GM18507 (cell line): ENCODE measurements at regions not wholly inside any gene's neighbourhood (a gene's known extent, or its start where the extent isn't known, plus 50 kb on each side); places are given as distances from the start of the nearest gene placed in this dataset.
A peak's percentile ranks its signal among the peaks of the same experiment; 100 is the strongest.

Source experiments
- DNase-seq: peaks from one replicate; pipeline ENCODE4 v3.0.0; 2011; ENCODE audit warnings: low read depth; ENCODE audit not compliant: insufficient read length; ENCODE audit errors: extremely low spot score
- FAIRE-seq: peaks from 2 replicates; lab custom pipeline; 2011; peaks lifted over from hg19 to GRCh38; lab: Jason Lieb, UNC

DNA sequence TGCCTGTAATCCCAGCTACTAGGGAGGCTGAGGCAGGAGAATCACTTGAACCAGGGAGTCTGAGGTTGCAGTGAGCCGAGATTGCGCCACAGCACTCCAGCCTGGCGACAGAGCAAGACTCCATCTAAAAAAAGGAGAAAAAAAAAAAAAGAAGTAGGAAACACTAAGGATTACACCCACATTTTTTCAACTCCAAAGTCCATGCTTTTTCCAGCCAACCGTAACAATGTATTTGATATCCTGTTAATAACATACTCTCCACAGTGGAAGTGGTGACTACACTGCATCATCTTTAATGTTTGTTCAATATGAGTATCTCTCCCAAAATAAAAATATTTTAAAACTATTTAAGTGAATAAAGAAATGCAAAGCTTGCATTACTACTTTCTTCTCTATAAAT is 481.6 kb upstream of the ACVR2A start:
- no peak for DNase-seq
- no peak for FAIRE-seq

DNA sequence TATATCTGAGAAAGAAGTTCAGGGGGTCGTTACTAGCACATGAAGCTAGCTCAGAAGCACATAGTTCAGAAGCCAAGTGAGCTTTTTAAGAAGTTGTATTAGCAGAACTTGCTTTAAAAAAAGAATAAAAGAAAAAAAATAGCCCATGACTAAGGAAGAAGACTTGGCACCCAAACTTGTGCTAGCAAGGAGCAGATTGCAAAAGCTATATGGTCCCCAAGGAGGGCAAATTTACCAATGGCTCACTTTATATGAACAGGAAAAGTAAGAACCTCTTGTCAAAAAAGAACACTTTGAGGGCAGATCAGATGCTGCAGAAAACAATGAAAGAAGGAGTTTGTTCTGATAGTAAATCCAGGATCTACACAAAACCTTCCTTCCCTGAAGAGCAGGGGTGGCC is 486.5 kb upstream of the ACVR2A start:
- DNase-seq (no peak), FAIRE-seq (no peak)

DNA sequence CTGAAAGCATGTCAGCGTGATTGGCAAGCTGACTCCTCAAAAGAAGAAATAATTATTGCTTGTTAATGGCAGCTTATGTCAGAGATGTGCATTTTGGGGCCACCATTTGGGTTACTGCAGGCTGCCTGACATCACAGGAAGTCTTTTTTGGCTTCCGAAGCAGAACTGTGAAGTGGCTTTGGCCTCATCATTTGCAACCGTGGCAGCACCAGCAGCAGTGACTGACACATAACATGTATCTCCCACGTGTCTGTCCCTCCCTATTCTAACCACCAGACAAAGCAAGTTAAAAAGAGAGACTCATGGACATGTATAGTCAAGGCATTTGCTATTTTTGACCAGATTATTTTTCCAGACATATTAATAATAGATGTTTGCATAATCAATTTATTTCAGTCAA is 488.7 kb upstream of the ACVR2A start:
- FAIRE-seq (no peak), DNase-seq (no peak)

GRCh38 chr2:147355706-147356105 is 489.1 kb upstream of the ACVR2A start:
- FAIRE-seq = no peak
- DNase-seq = no peak

DNA sequence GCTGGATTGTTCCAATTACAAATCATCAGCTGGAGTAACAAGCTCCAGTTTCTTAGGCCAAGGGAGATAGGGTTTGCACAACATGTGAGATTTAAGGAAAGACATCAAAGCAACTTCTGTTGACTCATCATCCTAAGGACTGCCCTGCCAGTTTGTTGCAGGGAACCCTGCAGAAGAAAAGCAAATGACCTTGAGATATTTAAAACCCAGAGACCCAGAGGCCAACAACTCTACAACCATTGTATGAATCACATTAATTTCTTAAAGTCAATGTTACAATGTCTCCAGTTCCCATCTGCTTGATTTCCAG is 491.8 kb upstream of the ACVR2A start:
- DNase-seq (no peak), FAIRE-seq (no peak)

DNA sequence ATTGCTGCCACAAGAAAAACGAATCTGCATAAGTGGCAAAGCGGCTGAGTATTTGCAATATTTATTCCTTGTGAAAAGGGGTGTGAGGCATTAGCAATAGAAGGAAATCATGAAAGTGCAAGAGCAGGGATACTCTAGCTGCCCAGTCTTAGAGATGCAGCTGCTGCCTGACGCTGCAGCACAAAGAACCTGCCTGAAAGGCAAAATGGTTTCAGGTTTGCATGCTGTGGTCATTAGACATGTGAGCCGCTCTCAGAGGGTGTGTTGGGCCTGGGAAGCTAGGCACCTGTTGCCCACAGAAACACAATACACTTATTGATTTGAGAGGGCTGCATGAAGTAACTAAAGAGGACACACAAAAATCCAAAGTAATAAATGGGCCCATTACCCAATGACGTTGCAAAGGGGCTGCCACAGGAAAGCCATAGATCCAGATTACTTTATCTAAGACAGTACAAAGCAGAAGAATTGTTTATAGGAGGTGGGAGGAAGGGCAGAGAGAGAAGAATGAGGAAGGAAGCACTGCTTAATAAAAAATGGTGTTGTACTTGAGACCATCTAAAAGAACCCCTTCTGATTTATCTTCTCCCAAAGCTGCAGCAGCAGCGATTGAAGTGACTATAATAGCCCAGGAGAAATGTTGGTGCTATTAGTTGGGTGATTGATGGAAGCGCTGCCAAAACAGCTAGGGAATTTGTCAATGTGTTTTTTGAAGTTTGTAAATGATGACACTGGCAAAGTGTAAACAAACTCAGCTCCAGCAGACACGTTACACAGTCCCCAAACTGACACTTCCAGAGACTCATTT is 492.4 kb upstream of the ACVR2A start:
- no peak for FAIRE-seq
- no peak for DNase-seq

GRCh38 chr2:147351784-147352183 is 493.0 kb upstream of the ACVR2A start:
- DNase-seq = no peak

DNA sequence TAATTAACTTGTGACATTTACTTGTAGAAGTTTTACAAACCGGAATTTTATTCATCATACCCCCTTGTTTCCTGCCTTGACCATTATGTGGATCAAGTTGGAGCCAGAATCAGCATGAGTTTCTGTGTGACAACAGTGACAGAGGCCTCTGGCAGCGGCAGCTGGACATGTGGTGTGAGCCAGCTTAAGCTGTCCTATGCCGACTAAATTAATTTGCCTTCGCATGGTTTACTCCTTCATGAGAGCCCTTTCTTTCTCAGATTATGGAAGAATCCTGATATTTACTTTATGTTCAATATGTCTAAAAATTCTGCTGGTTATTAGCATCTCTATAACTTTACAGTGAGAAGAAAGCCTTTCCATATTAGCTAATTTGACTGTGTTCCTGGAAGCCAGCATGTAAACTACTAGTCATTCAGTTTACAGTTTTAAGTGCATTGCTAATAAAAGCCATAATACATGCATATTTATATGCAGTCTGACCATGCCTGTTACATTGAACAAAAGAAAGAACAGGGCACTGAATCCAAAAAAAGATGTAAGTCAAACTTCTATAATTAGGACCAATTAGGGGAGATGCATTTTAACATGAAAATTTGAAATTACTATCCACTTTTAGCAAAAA is 495.8 kb upstream of the ACVR2A start:
- DNase-seq = no peak
- FAIRE-seq = no peak

More at GRCh38 chr2:147351784-147352183, 493.0 kb upstream of the ACVR2A start:
- no peak for FAIRE-seq

DNA sequence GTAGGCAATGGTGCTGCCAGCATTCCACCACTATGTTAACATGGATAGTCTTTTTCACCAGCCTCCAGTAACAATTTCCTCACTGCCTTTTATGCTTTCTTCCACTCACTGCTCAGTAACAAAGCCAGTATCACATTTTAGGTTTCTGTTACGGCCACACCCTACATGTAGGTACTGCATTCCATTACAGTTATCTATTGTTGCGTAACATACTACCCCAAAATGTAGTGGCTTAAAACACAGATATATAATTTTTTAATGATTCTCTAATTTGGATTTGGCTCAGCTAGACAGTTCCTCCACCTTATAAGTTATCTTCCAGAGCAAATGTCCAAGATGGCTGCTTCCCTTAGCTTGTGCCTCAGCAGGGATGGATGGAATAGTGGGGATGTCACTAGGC is 498.7 kb upstream of the ACVR2A start:
- no peak for FAIRE-seq
- DNase-seq = no peak

- FAIRE-seq (no peak), DNase-seq (no peak)
Observed at GRCh38 chr2:147345246-147345645, 499.6 kb upstream of the ACVR2A start.

DNA sequence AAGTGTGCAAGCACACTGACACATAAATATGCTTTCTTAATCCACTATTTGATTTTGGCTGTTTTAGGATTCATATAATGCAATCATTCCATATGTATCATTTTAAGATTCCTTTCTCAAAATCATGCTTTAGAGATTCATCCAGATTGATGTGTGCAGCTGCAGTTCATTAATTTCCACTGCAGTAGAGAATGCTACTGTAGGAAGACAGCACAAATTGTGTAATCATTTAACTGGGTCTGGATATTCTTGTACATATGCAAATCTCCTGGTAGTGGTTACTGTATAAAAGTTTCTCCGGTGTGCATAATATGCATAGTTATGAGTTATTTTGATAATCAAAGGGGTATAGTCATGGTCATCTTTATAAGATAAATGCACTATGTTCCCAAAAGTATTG is 502.5 kb upstream of the ACVR2A start:
- FAIRE-seq (no peak), DNase-seq (no peak)

DNA sequence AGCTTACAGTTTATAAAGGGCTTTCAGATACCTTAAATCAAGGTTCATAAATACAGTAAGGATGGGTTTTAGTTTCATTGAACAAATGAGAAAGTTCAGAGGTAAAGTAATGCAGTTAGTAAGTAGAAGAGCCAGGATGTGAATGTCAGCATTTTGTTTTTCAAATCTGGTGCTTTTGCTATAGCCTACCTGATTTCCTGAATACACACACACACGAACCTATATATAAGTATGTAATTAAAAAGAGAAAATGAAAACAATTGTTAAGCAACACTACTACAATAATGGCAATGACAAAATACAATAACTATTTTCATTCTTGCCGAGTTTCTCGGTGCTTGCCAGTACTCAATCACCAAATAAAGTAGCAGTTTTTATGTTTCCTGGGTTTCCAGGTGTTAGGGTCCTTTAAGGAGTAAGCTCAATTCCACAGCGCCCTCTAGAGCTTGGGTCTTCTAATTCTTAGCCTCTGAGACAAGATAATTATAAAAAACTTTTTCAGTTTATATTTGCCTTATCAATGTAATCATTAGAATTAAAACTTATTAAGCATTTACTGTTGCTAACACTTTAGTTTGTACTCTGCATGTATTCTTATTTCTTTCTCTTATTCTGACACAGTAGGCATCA is 512.9 kb upstream of the ACVR2A start:
- DNase-seq (no peak), FAIRE-seq (peak; percentile 67)

DNA sequence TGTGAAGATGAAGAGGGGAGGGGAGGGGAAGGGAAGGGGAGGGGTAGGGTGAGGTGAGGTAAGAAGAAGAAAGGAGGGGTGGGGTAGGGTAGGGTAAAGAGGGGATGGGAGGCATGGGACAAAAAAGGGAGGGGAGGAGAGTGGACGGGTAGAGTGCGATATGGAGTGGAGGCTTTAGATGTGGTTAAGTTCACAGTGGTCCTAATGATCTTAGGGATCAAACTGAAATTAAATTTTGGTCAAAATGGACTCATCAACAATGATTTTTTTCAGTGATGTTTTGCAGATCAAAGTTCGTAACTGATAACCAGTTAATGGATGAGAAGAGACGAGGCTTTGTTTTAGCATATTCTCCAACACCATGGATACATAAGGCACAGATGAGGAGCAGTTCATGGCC is 513.9 kb upstream of the ACVR2A start:
- no peak for FAIRE-seq
- DNase-seq = no peak

DNA sequence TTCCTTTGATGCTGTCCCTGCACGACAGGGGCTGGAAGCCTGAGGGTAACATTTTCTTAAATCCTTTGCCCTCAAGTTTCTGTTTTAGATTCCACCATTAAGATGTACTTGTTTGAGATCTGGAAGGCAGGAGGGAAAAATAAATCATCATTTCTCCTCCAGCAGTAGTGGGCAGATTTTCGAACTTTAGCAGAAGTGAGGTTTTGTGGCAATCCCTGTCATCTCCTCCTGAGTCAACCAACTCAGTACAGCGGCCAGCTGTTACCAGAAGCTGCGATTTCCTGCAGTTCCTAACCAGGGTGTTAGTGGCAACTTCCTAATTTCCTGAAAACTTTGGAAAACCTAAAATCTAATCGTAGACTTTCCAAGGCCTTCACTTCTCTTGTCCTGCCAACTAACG is 517.2 kb upstream of the ACVR2A start:
- no peak for DNase-seq
- no peak for FAIRE-seq

GRCh38 chr2:147325990-147326389 is 518.8 kb upstream of the ACVR2A start:
- FAIRE-seq (no peak), DNase-seq (no peak)

DNA sequence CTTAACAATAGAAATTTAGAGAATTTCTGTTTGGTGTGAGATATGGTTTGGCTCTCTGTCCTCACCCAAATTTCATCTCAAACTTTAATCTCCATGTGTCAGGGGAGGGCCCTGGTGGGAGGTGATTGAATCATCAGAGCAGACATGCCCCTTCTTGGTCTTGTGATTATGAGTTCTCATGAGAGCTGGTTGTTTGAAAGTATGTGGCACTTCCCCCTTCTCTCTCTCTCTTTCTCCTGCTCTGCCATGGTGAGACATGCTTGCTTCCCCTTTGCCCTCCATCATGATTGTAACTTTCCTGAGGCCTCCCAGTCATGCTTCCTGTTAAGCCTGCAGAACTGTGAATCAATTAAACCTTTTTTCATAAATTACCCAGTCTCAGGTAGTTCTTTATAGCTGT is 524.7 kb upstream of the ACVR2A start:
- FAIRE-seq = no peak
- no peak for DNase-seq

DNA sequence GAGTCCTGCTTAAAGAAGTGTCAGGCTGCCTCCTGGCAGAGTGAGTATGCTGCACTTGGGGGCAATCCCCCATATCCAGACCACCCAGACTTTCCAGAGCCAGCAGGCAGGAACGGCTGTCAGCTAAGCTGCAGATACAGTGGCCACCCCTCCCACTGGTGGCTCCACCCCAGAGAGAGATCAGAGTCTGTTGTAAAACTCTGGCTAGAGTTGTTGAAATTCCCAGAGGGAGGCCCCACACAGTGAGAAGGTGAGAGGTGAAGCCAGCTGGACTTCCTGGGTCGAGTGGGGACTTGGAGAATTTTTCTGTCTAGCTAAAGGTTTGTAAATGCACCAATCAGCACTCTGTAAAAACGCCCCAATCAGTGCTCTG is 533.8 kb upstream of the ACVR2A start:
- no peak for FAIRE-seq

DNA sequence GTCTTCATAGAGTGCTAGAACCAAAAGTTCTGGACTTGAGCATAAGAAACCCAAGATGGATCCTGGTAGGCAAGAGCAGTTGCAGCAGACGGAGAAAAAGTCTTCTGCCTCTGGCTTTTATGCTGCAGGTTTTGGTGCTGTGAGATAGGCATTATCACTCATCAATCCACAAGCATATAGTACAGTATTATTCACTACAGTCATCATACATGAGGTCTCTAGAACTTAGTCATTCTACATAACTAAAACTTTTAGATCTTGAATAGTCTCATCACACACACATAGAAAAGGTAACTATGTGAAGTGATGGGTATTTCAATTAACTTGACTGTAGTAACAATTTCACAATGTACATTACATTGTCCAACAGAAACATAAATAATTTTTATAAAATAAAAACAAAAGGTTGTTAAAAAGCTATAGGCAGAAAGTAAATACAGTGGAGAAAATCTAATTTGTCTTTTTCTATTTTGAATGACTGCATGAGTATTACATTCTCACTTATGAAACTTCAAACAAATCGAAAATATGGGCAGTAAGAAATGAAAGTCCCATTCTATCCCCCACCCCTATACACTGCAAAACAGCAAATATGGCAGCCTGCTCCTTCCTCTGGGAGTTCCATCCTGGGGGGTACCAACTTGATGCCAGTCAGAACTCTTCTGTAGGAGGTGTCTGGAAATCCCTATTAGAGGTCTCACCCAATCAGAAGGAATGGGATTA is 534.3 kb upstream of the ACVR2A start:
- DNase-seq (no peak), FAIRE-seq (no peak)

More for the DNA sequence above, 533.8 kb upstream of the ACVR2A start:
- no peak for DNase-seq

GRCh38 chr2:147297820-147298219 is 547.0 kb upstream of the ACVR2A start:
- DNase-seq = peak; percentile 15
- peak; percentile 86 for FAIRE-seq

DNA sequence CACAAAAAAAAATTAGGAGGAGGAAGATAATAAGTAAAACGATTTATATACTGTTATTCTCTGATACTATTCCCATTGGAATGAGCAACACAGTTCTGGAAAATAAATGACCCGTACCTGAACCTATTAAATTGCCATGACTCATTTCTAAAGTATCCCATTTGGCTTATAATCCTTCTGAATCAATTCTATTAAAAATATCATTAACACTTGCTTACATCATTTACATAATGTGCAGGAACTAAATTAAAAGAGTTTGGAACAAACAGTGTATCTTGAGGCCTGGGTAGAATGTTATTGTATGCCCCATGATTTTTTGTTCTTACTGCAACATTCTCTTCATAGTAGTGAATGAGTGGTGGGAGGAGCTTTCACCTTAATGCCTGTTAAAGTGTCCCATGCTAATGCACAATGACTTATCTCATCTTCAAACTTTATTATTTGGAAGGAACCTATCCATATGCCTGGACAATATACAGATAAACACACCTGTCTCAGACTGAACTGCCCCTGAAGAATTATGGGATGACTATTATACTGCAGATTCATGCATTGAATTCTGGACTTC is 549.9 kb upstream of the ACVR2A start:
- DNase-seq = no peak
- no peak for FAIRE-seq
